Memory B cell (primary cell): ENCODE measurements at regions not wholly inside any gene's neighbourhood (a gene's known extent, or its start where the extent isn't known, plus 50 kb on each side); places are given as distances from the start of the nearest gene placed in this dataset.

Experiments
- ATAC-seq: fragments of 150-1000 bp; cut with Tn5 transposase; 2 replicates; pipeline ENCODE4 v1.10.0; 2021; ENCODE audit warnings: low read depth, mild to moderate bottlenecking, moderate library complexity
- DNase-seq, 2 donors: peaks; one replicate each; pipeline ENCODE4 v3.0.0; 2022; ENCODE audit warnings: low spot score in 2 of 2
- H3K27ac Mint-ChIP-seq: one replicate; pipeline ENCODE4 v1.8.0; 2022; ENCODE audit warnings: mild to moderate bottlenecking, moderate library complexity, mixed read lengths
- H3K27me3 Mint-ChIP-seq: one replicate; pipeline ENCODE4 v1.8.0; 2022; ENCODE audit warnings: mixed read lengths
- H3K36me3 Mint-ChIP-seq: one replicate; pipeline ENCODE4 v1.8.0; 2022; ENCODE audit warnings: mild to moderate bottlenecking, mixed read lengths
- H3K4me1 Mint-ChIP-seq: one replicate; pipeline ENCODE4 v1.8.0; 2022; ENCODE audit warnings: mixed read lengths
- H3K4me3 Mint-ChIP-seq: one replicate; pipeline ENCODE4 v1.8.0; 2022; ENCODE audit warnings: mild to moderate bottlenecking, moderate library complexity, mixed read lengths
- H3K9me3 Mint-ChIP-seq: one replicate; pipeline ENCODE4 v1.8.0; 2022; ENCODE audit warnings: mixed read lengths

DNA sequence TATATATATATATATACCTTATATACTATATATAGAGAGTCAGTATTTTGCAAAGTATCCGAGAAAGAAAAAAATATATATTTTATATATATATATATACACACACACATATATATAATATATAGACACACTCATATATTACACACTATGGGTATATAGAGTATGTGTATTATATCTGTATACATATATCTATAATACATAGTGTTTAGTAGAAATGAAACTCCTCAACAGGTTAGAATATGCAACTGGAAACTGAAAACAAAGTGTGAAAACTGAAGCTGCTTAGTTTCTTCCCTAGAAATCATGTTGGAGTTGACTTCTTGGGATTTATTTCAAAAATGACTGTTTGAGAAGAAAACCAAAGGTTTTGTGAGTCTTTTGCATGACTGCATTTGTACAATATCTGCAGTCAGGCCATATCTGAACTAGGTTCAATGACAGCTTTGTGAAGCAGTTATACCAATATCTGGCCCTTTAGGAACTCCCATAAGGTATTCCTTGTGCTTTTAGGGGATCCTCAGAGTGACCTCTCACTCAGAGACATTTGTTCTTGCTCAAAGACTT lies 284.1 kb downstream of the CASP12 start:
- Mint-ChIP-seq H3K9me3 (no peaks in the 10 kb centered on the region), H3K27ac (no peak overlapping the region), H3K36me3 (peaks cover 3% of the 10 kb centered on the region), H3K4me1 (peaks cover 4% of the 10 kb centered on the region), H3K4me3 (no peak overlapping the region), H3K27me3 (no peaks in the 10 kb centered on the region)
- DNase-seq (no peak), ATAC-seq (no peak)

DNA sequence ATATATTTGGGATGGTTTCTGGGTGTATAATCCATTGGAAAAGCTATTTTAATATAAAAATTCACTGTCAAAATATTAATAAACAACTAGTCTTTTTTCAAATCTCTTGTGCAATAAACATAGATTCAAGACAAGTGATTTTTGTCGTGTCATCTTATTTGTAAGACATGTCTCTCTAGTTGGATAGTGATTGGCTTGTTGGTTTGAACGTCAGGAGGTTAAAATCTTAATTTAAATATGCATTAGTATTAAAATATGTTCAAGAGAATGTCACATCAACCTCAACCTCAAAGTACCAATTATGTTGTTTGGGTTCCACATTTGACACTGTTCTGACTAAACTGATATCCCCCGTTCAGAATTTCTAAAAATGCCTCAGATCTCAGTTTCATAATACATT lies 287.6 kb downstream of the CASP12 start:
- Mint-ChIP-seq H3K36me3 (no peaks in the 10 kb centered on the region), H3K27ac (no peak overlapping the region), H3K9me3 (no peaks in the 10 kb centered on the region), H3K4me3 (no peak overlapping the region), H3K27me3 (peaks cover 1% of the 10 kb centered on the region), H3K4me1 (peaks cover 5% of the 10 kb centered on the region)
- DNase-seq (no peak), ATAC-seq (no peak)

DNA sequence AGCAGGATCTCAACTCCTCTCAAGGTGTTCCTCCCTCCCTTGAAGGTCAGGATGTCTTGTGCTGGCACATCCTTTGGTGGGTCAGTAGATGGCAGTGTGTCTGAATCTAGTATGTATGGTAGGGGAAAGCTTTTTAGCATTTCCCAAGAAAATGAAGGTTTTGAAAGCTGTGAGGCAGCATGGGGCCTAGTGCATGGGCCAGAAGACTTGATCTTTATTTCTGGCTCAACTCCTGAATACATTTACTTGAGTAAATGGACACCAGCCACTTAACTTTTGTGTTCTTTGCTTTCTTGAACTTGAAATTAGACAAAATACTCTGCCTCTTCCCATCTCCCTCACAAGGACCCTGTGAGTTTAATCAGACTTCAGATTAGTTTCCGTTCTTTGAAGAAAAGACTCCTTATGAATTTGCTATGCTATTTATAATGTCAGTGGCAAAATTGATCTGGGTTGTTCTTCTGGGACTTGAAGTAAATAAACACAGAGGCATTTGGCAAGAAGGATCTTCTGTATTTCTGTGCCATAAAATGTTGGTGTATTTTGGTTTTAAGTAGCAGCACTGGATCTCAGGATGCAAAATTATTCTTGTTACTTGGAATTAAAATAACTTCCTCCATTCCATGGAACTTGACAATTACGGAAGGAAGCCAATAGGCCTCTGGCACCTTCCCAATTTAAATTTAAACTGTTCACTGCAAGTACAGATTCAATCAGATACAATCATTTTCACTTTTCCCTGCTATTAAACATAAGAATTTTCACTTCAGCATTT lies 288.8 kb downstream of the CASP12 start:
- Mint-ChIP-seq H3K27ac (no peak overlapping the region), H3K9me3 (no peaks in the 10 kb centered on the region), H3K4me1 (peaks cover 2% of the 10 kb centered on the region), H3K36me3 (no peaks in the 10 kb centered on the region), H3K4me3 (no peak overlapping the region), H3K27me3 (peaks cover 1% of the 10 kb centered on the region)
- DNase-seq: peak; percentile 20 to 30
- peak; percentile 88 for ATAC-seq

DNA sequence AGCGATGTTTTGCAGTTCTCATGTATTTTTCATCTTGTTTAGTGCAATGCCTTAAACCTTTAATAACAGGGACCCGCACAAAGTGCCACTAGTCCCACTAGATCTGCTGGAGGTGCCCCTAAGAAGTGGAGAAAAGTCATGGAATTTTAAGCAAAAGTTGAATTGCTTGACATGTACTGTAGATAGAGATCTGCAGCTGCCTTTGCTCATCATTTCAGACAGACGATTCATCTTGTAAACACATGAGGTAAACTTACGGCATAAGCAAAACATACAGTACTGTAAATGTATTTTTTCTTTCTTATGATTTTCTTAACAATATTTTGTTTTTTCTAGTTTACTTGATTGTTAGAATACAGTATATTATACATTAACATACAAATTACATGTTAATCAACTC lies 295.6 kb downstream of the CASP12 start:
- Mint-ChIP-seq H3K27ac (no peak overlapping the region), H3K4me1 (no peaks in the 10 kb centered on the region)

DNA sequence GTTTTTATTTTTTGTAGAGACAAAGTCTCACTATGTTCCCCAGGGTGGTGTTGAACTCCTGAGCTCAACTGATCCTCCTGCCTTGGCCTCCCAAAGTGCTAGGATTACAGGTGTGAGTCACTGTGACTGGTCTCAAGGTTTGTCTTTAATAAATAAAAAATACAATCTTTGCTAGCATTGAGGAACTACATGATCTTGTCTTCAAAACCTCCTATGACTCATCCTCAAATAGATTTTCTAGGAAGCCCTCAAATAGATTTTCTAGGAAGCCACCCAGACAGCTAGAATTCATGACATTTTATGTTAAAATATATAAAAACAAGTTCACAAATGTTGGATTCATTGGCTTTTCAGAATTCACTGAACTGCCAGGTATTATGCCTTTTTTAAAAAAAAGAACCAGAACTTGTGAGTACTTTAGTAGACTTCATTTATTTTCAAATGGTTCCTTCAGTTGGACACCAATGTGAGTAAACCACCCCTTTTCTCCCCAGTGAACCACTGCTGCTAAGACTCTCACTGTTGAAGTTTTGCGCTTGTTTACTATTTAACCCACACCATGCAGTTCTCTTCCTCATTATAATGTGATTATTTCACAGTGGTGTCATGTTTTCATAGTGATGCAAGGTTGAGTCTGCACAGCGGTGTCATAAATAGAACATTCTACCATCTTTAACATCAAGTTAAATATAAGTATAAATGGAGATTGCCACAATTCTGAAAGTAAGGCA lies 303.9 kb downstream of the CASP12 start:
- Mint-ChIP-seq H3K9me3 (no peaks in the 10 kb centered on the region), H3K27ac (no peak overlapping the region), H3K27me3 (peaks cover 3% of the 10 kb centered on the region), H3K4me1 (no peaks in the 10 kb centered on the region), H3K4me3 (no peak overlapping the region), H3K36me3 (no peaks in the 10 kb centered on the region)
- ATAC-seq: no peak
- no peak for DNase-seq

More for the DNA sequence above, 295.6 kb downstream of the CASP12 start:
- H3K4me3 Mint-ChIP-seq: no peak overlapping the region
- no peaks in the 10 kb centered on the region for H3K36me3 Mint-ChIP-seq
- peaks cover 3% of the 10 kb centered on the region for H3K27me3 Mint-ChIP-seq
- H3K9me3 Mint-ChIP-seq: peaks cover 5% of the 10 kb centered on the region
- DNase-seq (no peak), ATAC-seq (no peak)

DNA sequence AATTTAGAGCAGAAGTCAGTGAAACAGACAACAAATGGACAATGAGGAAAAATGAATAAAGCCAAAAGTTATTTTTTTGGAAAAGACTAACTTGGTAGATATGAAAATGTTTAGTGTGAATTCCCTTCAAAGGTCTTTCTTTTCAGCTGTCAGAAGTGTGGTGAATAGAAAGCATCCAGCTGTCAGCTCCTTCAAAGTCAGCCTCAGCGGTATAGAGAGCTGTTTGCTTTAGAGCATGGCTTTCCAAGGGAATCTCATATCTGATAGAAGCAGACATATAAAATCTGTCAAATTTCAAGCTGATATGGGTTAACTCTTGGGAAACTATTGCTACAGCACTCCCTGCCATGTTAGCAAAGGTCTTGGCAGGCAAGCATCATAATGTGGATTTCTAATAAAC lies 309.3 kb downstream of the CASP12 start:
- no peak for DNase-seq
- Mint-ChIP-seq H3K36me3 (no peaks in the 10 kb centered on the region), H3K9me3 (no peaks in the 10 kb centered on the region), H3K27me3 (peaks cover 3% of the 10 kb centered on the region), H3K27ac (no peak overlapping the region), H3K4me3 (no peak overlapping the region), H3K4me1 (no peaks in the 10 kb centered on the region)
- no peak for ATAC-seq

DNA sequence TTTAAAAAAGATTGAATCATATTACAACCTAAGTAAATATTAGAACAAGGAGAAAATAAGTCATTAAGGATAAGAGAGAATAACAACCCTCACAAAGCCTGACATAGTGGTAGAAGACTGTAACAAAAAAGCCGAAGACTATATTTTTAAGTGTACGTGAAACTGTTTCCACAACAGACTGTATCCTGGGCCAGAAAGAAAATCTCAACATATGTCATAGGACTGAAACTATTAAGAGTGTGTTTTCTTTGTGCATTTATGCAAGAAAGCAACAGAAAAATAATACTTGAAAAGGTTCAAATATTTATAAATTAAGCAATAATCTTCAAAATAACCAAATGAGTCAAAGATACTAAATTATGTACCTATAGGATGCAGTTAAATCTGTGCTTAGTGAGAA lies 309.8 kb downstream of the CASP12 start:
- Mint-ChIP-seq H3K4me1 (no peaks in the 10 kb centered on the region), H3K9me3 (no peaks in the 10 kb centered on the region), H3K36me3 (no peaks in the 10 kb centered on the region), H3K27ac (no peak overlapping the region), H3K27me3 (peaks cover 3% of the 10 kb centered on the region), H3K4me3 (no peak overlapping the region)
- DNase-seq: no peak
- ATAC-seq: no peak

DNA sequence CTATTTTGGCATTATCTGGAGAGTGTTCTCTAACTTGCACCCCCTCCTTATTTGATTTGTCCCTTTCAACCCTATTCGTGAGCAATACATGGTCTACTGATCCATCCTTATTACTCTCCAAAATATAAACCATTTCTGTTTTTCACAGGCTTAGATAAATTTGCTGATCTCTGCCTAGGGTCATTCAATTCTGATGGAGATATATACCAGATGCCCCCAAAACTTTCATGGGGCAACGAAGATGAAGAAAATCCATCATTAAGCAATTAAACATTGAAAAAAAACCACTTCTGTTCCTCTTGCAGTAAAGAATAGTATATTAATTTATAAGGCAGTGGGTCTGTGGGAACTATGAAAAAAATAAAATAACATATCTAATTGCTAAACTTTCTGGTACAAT lies 313.4 kb downstream of the CASP12 start:
- H3K9me3 Mint-ChIP-seq: no peaks in the 10 kb centered on the region
- no peak overlapping the region for H3K27ac Mint-ChIP-seq
- H3K27me3 Mint-ChIP-seq: peaks cover 2% of the 10 kb centered on the region
- ATAC-seq (no peak), DNase-seq (no peak)
- H3K4me1 Mint-ChIP-seq: no peaks in the 10 kb centered on the region
- H3K4me3 Mint-ChIP-seq: no peak overlapping the region
- no peaks in the 10 kb centered on the region for H3K36me3 Mint-ChIP-seq

DNA sequence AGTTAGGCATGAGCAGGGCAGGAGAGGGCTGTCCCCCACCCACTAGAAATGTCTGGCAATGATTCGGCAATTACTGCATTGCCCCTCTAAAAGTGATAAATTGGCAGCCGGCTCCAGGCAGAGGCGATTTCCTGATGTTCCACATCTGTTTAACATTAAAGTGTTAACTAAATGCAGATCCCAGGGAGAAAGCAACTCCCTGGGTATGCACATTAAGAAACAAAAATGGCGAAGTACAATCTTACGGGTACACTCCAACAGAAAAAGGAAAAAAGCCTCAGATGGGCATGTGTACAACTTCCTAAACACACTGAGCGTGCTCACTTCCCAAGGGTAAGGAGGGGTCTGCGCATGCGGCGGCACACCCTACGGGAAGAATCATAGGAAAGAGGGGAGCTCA lies 314.4 kb downstream of the CASP12 start:
- no peaks in the 10 kb centered on the region for H3K36me3 Mint-ChIP-seq
- H3K27ac Mint-ChIP-seq: no peak overlapping the region
- no peak for DNase-seq
- no peaks in the 10 kb centered on the region for H3K4me1 Mint-ChIP-seq
- peaks cover 2% of the 10 kb centered on the region for H3K27me3 Mint-ChIP-seq
- no peak overlapping the region for H3K4me3 Mint-ChIP-seq
- no peak for ATAC-seq
- no peaks in the 10 kb centered on the region for H3K9me3 Mint-ChIP-seq

DNA sequence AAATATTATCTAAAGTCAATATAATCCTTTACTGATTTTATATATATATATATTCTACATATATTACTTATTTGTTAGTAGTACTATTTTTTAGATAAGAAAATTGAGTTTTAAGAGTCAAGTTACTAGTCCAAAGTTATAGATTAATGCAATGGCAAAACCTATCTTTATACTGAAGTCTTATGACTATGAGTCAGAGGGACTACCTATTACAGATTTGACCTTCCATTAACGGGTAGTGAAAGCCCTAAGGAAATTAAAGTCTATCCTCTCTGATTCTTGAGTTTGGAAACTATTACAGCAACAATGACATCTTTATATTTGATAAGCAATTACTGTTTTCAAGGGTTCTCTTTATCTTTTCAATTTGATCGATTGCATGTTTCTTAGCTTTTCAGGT lies 315.8 kb downstream of the CASP12 start:
- no peaks in the 10 kb centered on the region for H3K9me3 Mint-ChIP-seq
- no peaks in the 10 kb centered on the region for H3K4me1 Mint-ChIP-seq
- DNase-seq: no peak
- ATAC-seq: no peak
- no peaks in the 10 kb centered on the region for H3K36me3 Mint-ChIP-seq
- H3K27ac Mint-ChIP-seq: no peak overlapping the region
- peaks cover 2% of the 10 kb centered on the region for H3K27me3 Mint-ChIP-seq
- no peak overlapping the region for H3K4me3 Mint-ChIP-seq

DNA sequence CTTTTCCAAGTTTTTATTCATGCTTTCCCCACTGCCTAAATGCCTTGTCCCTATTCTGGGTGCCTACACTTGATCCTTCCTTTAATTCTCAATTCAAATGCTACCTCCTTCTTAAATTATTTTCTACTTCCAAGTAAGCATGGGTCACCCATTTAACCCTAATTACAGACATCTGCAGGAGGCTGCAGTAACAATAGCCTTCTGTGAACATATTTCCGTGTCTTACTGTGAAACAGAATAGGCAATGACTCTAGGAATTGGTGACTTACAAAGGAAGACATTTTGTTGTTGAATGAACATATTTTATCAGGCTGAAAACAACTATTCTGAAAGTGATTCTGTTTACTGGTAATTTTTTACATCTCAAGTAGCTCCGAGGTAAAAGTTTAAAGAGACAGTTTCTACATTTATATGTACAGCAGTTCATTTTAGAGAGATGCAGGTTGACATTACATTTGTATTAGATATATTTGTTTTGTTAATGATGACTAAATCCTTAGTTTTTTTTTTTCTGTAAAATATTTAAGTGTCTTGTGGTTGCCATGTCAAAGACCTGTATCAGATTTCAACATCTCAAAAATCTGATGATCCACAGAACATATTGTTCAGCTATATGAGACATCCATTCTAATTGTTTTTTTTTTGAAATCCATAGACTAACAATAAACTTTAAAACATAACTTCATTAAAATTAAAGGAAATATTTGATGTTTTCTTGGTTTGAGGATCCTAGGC lies 316.8 kb downstream of the CASP12 start:
- no peak overlapping the region for H3K27ac Mint-ChIP-seq
- H3K4me1 Mint-ChIP-seq: no peaks in the 10 kb centered on the region
- H3K4me3 Mint-ChIP-seq: no peak overlapping the region
- peaks cover 2% of the 10 kb centered on the region for H3K27me3 Mint-ChIP-seq
- no peak for ATAC-seq
- DNase-seq: no peak
- H3K36me3 Mint-ChIP-seq: no peaks in the 10 kb centered on the region
- H3K9me3 Mint-ChIP-seq: no peaks in the 10 kb centered on the region

DNA sequence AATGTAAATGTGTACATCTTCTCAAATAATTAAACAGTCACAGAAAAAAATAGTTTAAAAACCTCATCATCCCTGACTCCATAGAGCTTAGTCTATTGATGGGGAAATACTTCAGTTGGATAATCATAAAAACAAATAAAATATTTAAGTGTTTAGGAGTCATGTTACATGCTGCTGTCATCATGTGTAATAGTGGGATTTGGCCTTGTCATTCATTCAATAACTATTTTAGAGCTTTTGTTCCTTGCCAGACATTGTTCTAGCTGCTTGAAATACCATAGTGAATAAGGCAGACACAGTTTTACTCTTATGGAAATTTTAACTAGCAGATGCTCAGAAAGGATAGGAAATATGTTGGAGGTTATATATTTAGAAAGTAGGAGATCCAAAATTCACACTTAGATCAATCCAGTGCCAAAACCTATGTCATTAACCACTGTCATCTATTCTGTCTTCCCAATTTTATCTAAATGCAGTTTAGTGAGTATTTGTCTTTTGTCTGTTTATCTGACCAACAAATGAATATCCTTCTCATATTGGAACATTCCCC lies 324.7 kb downstream of the CASP12 start:
- no peaks in the 10 kb centered on the region for H3K4me1 Mint-ChIP-seq
- no peak overlapping the region for H3K27ac Mint-ChIP-seq
- no peaks in the 10 kb centered on the region for H3K36me3 Mint-ChIP-seq
- no peak for DNase-seq
- ATAC-seq: no peak
- no peak overlapping the region for H3K4me3 Mint-ChIP-seq
- H3K9me3 Mint-ChIP-seq: peaks cover 7% of the 10 kb centered on the region
- peaks cover 4% of the 10 kb centered on the region for H3K27me3 Mint-ChIP-seq

DNA sequence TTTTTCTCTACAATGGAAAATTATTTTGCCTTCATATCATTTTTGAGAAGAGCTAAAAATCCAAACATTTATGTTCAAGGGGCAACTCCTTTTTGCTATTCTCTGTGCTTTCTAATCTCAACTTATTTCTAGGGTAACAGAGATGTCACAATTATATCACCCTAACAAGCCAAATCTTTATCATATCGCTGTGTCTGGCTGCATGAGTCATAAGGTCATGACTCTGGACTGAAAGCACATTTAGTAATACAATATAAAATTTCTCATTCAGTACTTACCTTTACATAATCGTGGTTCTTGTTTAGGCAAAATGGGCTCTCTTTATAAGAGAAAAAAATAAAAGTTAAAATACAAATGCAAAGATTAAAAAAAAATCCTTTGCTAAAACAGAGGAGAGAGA lies 326.0 kb downstream of the CASP12 start:
- no peak for ATAC-seq
- H3K4me3 Mint-ChIP-seq: no peak overlapping the region
- peaks cover 4% of the 10 kb centered on the region for H3K27me3 Mint-ChIP-seq
- no peaks in the 10 kb centered on the region for H3K36me3 Mint-ChIP-seq
- no peak overlapping the region for H3K27ac Mint-ChIP-seq
- no peak for DNase-seq
- peaks cover 7% of the 10 kb centered on the region for H3K9me3 Mint-ChIP-seq
- no peaks in the 10 kb centered on the region for H3K4me1 Mint-ChIP-seq
